GM12891 (cell line): ENCODE measurements at regions not wholly inside any gene's neighbourhood (a gene's known extent, or its start where the extent isn't known, plus 50 kb on each side); places are given as distances from the start of the nearest gene placed in this dataset.

Experiments used
- PAX5 ChIP-seq: IDR thresholded peaks from 2 replicates; pipeline ENCODE4 v1.6.1; 2011; ENCODE audit warnings: low read length, moderate library complexity, mild to moderate bottlenecking; ENCODE audit not compliant: insufficient read depth, severe bottlenecking
- POLR2A ChIP-seq: IDR thresholded peaks from 2 replicates; pipeline ENCODE4 v1.6.1; 2011; ENCODE audit warnings: low read depth, low read length, control low read depth
- POLR2AphosphoS5 ChIP-seq: IDR thresholded peaks from 2 replicates; pipeline ENCODE4 v1.6.1; 2011; ENCODE audit warnings: low read depth, low read length, control low read depth
- SPI1 ChIP-seq: IDR thresholded peaks from 2 replicates; pipeline ENCODE4 v1.6.1; 2011; ENCODE audit warnings: low read depth, low read length, control low read depth
- TAF1 ChIP-seq: IDR thresholded peaks from 2 replicates; pipeline ENCODE4 v1.6.1; 2011; ENCODE audit warnings: low read depth, low read length, control low read depth

GRCh38 chr12:3420693-3421092 is 70.3 kb upstream of the PRMT8 start:
- TF ChIP-seq POLR2A (no peak), POLR2AphosphoS5 (no peak), TAF1 (no peak), SPI1 (no peak), PAX5 (no peak)
